Mesothelial cell of epicardium (in vitro differentiated cells): ENCODE measurements at regions not wholly inside any gene's neighbourhood (a gene's known extent, or its start where the extent isn't known, plus 50 kb on each side); places are given as distances from the start of the nearest gene placed in this dataset.

Source experiments
- DNase-seq, 2 experiments: peaks; one replicate each; pipeline ENCODE4 v3.0.0; 2021; ENCODE audit warnings: low spot score in 2 of 2; ENCODE audit not compliant: unreplicated experiment in 2 of 2
- H3K27ac Mint-ChIP-seq: 2 replicates; pipeline ENCODE4 v1.8.0; 2021; ENCODE audit warnings: mixed read lengths
- H3K27me3 Mint-ChIP-seq: 2 replicates; pipeline ENCODE4 v1.8.0; 2021; ENCODE audit warnings: low read depth, mixed read lengths
- H3K36me3 Mint-ChIP-seq: 2 replicates; pipeline ENCODE4 v1.8.0; 2021; ENCODE audit warnings: mixed read lengths
- H3K4me1 Mint-ChIP-seq: 2 replicates; pipeline ENCODE4 v1.8.0; 2021; ENCODE audit warnings: mixed read lengths
- H3K4me3 Mint-ChIP-seq: 2 replicates; pipeline ENCODE4 v1.8.0; 2021; ENCODE audit warnings: mild to moderate bottlenecking, moderate library complexity, mixed read lengths
- H3K9me3 Mint-ChIP-seq: 2 replicates; pipeline ENCODE4 v1.8.0; 2021; ENCODE audit warnings: mixed read lengths
- CTCF ChIP-seq: fragments of 200-600 bp; sonication (generic); IDR thresholded peaks from one replicate; pipeline ENCODE4 v1.5.0; 2021; ENCODE audit warnings: antibody characterized with exemption; ENCODE audit not compliant: unreplicated experiment

DNA sequence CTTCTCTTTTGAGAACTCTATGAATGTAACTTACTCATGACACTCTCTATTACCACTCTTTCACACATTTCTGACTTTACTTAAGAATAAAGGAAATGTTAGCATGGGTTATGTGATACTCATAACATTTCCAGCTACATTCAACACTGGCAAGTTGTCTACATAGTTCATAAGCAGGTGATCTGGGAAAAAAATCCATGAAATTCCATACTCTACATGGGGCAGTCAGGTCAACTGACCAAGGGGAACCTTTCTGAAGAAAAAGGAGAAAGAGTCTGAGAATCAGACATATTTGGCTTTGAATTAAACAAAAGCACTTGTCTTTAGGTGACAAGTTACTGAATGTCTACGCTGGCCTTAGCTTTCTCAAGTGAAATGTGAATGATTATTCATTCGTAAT lies 329.1 kb upstream of the ROBO1 start:
- Mint-ChIP-seq H3K27me3 (no peaks in the 10 kb centered on the region), H3K4me3 (no peak overlapping the region), H3K4me1 (peaks cover 5% of the 10 kb centered on the region), H3K36me3 (no peaks in the 10 kb centered on the region), H3K9me3 (no peaks in the 10 kb centered on the region), H3K27ac (no peak overlapping the region)
- no peak for TF ChIP-seq CTCF
- DNase-seq: no peak

- peaks cover 5% of the 10 kb centered on the region for H3K4me1 Mint-ChIP-seq
- no peaks in the 10 kb centered on the region for H3K36me3 Mint-ChIP-seq
- H3K27ac Mint-ChIP-seq: no peak overlapping the region
Measured at GRCh38 chr3:80094589-80094988, 326.8 kb upstream of the ROBO1 start.

GRCh38 chr3:80087767-80088166 lies 320.0 kb upstream of the ROBO1 start:
- Mint-ChIP-seq H3K4me1 (peaks cover 11% of the 10 kb centered on the region), H3K9me3 (no peaks in the 10 kb centered on the region), H3K27me3 (no peaks in the 10 kb centered on the region), H3K36me3 (no peaks in the 10 kb centered on the region), H3K4me3 (no peak overlapping the region), H3K27ac (peak overlapping the region; percentile 62)
- no peak for DNase-seq
- TF ChIP-seq CTCF: no peak

More at GRCh38 chr3:80094589-80094988, 326.8 kb upstream of the ROBO1 start:
- Mint-ChIP-seq H3K4me3 (no peak overlapping the region), H3K27me3 (no peaks in the 10 kb centered on the region), H3K9me3 (no peaks in the 10 kb centered on the region)
- no peak for TF ChIP-seq CTCF
- DNase-seq: no peak

DNA sequence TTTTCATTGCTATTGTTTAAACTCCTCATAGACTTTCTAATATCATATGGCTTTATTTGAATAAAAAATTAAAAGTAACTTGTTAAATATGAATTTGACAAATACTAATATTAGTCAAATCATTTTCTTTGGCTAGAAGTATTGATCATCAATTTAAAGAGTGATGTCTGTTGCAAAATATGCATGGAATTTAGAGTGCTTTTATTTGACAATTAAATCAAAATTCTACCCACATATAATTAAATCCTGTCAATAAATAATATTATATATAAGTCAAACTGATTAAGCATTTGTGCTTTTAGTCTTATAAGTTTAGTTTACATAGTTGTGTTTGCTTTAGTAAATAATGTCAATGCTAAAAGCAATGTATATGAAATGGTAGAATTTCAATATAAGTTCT lies 318.6 kb upstream of the ROBO1 start:
- Mint-ChIP-seq H3K9me3 (no peaks in the 10 kb centered on the region), H3K4me1 (peaks cover 11% of the 10 kb centered on the region), H3K4me3 (no peak overlapping the region), H3K27me3 (no peaks in the 10 kb centered on the region), H3K27ac (no peak overlapping the region), H3K36me3 (no peaks in the 10 kb centered on the region)
- no peak for DNase-seq
- no peak for TF ChIP-seq CTCF

DNA sequence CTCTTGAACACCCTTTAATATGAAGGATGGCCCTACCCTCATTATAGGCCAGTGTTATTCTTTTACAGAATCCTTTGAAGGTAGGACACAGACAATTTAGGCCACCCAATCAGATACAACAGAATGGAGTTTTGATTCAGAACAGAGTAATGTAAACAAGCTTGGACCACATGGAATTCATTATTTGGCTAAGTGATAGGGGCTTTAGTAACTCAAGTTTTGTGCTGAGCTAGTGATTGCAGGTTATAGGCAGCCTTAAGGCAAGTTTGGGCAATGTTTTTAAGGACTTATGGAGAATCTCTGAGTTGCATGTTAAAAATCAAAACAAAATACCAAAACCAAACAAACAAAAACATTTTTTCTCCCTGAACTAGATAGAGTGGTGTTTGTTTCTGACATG lies 312.1 kb upstream of the ROBO1 start:
- DNase-seq: no peak
- Mint-ChIP-seq H3K4me3 (no peak overlapping the region), H3K4me1 (no peaks in the 10 kb centered on the region), H3K9me3 (no peaks in the 10 kb centered on the region), H3K27me3 (peaks cover 3% of the 10 kb centered on the region), H3K36me3 (no peaks in the 10 kb centered on the region), H3K27ac (no peak overlapping the region)
- no peak for TF ChIP-seq CTCF

- no peak for TF ChIP-seq CTCF
- DNase-seq: no peak
- Mint-ChIP-seq H3K4me3 (no peak overlapping the region), H3K9me3 (peaks cover 10% of the 10 kb centered on the region), H3K4me1 (no peaks in the 10 kb centered on the region), H3K36me3 (no peaks in the 10 kb centered on the region), H3K27me3 (no peaks in the 10 kb centered on the region), H3K27ac (no peak overlapping the region)
Measured at GRCh38 chr3:80068459-80068858, 300.7 kb upstream of the ROBO1 start.
